Endometrial microvascular endothelial cells (primary cell): ENCODE measurements at regions not wholly inside any gene's neighbourhood (a gene's known extent, or its start where the extent isn't known, plus 50 kb on each side); places are given as distances from the start of the nearest gene placed in this dataset.

ENCODE experiments used
- in situ Hi-C: cut with HindIII; loops from 2 replicates; pipeline ENCODE4 v1.10.0; 2017; ENCODE audit warnings: low sequenced_read_pairs, low pct_unique_long_range_greater_than_20kb; ENCODE audit errors: inconsistent ontology term

DNA sequence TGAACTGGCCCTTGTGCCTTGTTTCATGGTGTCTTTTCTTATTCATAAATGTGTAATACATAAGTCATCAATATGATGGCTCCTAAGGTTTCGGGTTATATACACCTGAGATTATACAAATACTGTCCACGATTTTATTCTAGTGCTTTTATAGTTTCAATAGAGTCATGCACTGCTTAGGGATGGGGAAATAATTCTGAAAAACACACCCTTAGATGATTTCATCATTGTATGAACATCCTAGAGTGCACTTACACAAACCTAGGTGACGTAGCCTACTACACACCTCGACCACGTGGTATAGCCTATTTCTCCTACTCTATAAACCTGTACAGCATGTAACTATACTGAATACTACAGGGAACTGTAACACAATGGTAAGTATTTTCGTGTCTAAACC, 988.8 kb upstream of the NR2F2 start:
- in situ Hi-C loops = no loop called here

DNA sequence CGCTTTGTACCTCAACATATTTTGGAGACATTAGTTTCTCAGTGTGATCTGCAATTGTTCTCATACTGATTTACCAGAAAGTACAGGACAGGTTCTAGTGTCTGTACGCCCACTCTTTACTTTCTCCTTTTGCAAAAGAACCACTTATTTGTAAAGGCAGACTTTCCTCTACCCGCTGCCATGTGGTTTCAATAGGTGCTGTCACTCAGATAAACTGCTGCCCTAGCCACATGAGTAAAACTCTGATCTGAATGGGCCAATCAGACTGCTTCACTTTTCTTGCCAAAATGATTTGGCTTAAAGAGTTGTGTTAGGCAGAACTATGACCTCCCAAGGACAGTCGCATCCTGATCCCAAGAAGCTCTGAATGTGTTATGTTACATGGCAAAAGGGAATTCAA, 984.6 kb upstream of the NR2F2 start:
- in situ Hi-C loops = no loop called here

DNA sequence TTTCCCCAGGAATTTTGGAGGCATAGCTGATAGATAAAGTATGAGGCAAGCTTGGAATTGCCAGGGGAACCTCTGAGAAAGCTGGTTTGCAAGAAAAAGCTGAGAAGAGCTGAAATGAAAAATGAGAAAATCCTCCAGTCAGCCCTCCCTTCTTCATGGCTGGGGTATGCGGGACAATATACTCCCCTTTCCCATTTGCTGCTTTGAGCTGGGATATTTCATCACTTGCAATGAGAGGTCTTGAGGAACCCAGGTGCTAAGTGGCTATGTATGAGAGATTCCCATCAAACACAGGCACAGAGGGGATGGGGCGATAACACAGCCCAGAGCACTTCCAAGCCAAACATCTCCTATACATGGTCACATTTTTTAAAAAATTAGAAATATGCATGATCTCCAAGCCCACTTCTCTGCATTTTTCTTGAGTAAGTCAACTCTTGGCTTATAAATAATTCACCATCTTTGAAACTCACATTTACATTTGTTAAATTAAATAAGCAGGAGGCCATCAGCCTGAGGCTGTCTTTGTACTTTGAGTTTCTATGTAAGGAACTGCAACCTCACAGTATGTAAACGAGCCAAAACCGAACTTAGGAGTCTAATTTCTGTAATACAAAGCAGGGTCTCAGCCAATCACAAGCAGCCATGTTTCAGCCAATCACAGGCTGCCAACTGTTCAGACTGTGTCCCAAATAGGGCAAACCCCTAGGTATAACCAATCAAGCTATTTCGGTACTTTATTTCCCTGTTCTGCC, 983.6 kb upstream of the NR2F2 start:
- in situ Hi-C loops = no loop called here

DNA sequence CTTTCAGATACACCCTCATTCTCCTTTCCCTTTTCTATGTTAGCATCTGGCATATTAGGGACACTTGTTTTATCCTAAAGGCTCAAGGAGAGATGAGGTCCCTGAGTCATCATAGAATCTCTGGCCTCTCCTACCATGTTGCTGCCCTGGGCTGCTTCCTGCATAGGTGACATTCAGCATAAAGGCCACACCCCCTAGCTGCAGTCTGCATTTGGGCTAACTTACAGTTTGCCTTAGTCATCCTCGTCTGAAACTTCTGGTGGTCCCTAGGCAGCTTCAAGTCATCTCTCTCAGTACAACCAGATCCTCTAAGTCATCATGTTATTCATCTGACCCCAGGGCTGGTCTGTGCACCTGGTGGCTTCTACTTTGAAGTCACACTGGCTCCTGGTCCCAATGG, 982.7 kb upstream of the NR2F2 start:
- in situ Hi-C loops = no loop called here

DNA sequence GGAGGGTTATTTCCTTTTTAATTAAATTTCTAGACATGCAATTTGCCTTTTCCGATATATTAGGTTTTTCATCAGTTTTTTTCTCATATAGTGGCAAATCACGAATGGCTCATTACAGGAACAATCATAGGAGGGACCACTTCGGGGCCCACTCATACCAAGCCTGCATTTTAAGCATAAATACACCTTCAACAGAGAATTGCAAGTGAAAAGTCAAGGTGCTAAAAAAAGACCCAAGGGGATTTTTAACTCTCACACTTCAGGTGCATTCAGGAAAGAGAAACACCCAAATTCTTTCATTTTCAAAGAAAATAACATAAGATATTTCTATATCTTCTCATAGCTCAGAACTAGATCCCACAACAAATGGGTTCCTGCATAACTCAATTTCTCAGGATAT, 979.6 kb upstream of the NR2F2 start:
- in situ Hi-C loops = no loop called here

DNA sequence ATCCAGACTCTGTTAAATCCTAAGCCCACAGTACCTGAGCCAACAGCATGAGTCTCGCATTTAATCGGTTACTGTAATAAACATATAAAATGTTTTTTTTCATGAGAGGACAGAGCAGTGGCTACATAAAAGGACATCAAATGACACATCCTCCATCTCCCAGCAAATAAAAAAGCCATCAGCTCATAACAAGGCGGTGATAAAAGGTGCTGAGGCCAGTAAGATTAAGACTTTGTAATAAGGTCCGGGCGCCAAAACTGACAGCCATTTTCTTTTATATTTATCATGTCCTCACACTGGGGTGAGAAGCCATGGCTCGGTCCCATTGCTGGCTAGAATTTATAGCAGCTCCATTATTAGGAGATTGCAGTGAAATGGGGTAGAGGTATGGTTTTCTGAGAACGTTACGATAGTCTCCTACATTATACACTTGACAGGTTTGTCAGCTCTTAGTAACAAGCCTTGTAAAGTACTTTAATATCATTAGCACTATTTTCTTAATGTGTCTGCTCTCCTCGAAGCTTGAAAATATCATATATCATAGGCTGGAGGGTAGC, 977.8 kb upstream of the NR2F2 start:
- in situ Hi-C loops = no loop called here

DNA sequence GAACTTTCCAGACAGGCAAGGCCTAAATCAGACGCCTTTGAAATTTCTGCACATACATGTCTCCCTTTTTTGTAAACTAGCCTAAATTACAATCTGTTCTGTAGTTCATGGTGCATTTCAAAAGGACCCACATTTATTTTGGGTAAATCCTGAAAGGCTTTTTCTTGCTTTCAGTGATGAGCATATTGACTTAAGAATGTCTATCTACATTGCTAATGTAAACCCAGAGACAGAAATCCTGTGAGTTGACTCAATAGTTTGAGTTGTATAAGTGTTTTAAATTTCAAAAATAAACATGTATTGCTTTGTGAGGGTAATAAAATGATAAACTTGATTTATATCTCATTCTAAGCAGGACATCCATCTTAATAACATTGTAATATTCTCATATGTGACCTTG, 977.0 kb upstream of the NR2F2 start:
- in situ Hi-C loops = no loop called here

DNA sequence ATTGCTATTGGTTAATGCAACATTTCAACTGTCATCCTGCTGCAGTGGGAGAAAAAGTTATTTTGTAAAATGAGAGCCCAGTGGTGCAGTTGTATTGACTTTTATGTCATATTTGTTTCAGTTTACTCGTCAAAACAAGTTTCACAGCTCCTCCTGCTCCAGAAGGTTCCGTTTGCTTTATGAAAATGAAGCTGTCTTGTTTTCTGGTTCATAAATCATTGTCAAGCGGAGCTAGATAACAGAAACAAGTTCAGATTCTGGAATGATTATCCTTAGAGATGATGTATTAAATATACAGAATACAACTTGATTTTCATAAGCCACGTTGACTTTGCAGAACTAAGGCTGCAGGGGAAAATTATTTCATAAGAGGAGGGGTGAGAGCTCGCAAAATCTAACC, 970.5 kb upstream of the NR2F2 start:
- in situ Hi-C loops = no loop called here

DNA sequence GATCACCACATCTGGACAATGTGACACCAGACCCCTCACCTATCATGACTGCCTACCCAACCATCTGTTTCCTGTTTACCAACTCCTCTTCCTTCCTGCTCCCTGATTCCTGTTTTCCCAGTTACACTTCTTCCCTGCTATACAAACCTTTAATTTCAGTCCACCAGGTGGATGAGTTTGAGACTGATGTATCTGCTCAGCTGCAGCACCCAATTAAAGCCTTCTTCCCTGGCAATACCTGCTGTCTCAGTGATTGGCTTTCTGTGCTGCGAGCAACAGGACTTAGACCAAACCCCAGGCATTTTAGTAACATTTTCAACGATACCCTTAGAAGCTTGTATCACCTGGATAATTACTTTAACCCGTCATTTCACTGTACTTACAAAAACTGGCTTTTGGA, 968.2 kb upstream of the NR2F2 start:
- in situ Hi-C loops = no loop called here

DNA sequence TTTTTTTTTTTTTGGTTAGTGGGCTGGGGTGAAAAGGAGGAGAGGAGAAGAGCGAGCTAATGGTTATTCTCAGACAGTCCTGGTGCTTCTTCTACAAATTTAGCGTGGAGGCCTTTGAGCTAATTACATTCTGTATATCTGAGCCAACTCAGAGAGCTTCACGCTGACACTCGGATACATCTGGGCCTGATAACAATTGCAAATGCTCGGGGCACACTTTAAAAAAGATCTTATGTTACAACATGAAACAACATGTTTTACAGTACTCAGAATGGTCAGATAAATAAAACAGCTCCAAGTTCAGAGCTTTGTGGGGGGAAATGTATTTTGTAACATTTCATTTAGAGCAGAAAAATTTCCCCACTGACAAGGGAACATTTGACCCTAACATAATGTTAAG, 966.9 kb upstream of the NR2F2 start:
- in situ Hi-C loops = no loop called here

DNA sequence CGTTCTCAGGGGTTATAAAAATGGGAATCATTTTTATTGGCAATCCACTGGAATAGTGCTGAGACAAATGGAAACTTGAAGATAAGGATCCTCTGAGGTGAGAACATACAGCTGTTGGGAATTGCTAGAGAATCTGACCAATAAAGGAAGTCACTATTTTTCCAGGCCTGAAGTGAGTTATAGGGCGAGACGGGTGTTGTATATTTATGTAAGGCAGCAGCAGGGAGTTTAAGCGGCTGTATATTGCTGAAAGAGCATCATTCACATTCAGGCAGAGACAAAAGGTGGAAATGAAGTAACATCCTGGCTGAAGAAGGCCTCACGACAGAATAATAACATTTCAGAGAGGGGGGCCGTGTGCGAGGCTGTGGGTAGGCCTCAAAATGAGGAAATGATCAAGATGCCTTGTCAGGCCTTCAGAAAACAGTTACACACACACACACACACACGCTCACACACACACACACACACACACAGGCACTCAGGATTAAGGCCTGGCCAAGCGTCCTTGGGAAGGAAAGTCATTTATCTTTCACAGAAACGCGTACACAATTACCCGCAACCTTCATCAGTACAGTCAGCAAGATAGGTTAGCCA, 964.9 kb upstream of the NR2F2 start:
- in situ Hi-C loops = no loop called here

DNA sequence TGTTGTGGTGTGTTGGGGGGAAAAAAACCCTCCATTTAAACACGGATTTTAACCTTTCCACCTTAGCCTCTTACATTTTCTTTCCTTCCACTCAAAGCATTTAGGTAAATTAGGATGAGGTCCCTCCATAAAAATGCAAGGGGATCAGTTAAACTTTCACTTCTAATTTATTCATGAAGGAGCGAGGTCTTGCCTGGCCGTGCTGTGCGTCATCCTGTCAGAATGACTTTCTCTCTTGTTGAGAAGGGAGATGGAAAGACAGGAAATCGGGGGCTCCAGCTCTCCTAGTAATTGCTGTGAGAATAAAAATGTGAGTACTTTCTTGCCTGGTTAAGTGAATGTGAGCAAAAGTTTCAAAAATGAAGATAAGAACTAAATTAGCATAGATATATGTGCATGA, 962.3 kb upstream of the NR2F2 start:
- in situ Hi-C loops = no loop called here

DNA sequence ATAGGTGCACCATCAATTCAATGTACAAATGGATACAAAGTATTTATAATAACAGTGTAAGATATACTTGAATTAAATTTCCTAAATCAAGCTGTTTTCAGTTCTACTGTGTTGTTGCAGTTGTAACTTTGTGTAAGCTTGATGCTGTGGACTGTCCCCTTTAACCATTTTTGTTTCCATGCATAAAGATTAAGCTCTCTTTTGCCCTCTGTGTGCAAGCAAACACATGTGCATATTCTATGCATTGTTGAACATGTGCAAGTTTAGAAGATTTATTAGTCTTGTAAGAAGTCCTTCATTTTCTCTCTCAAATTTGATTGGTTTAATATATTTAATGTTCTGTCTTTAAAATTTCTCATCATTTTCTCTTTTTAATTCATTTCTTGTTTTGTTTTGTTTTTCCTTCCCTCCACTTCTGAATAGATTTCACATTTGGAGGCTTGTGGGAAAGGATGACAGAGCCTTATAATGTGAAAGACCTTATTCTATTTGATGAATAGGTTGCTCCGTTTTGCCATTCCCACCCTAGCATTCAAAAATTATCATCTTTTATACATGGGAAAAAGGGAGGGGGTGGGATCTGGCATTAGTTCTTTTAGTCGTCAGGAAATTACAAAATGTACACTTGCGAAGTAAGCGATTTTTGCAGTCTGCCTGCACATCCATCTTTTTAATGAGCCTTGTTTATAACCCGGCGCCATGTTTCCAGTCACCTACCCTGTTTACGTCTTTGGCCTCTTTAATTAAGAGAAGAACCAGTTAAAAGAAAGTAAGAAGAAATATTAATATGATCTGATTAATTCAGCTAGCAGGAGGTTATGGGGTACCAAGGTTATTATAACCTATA, 961.5 kb upstream of the NR2F2 start:
- in situ Hi-C loops = no loop called here

DNA sequence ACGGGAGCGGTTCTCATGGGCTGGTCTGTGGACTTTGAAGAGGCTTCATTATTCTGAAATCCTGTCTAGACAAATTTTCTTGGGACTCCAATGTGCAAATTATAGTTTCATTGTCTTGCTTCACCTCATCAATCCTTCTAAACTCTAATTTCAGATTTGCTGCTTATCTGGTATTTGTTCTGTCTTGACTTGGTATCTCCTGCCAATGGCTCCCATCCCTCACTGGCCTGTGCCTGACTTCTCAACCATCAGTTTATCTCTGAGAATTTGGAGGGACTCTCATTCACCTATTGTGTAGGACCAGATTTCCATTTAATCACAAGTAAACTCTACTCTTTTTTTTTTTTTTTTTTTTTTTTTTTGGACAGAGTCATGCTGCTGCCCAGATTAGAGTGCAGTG, 960.2 kb upstream of the NR2F2 start:
- in situ Hi-C loops = no loop called here

DNA sequence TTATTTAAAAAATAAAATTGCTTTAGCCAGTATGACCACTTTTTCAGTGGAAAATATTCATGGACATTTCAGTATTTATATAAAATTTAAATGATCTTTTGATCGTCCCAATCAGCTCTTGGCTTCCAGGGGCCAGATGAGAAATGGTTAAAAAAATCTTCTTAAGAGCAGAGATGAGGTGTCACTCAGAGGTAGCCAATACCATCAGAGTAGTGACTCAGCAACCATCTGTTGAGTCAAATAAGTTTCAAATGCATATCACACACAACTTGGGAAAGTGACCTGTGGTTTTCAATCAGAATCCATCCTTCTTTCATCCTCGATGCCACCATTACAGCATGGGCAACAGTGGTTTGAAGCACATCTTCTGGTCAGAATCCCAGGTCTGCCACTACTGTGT, 958.8 kb upstream of the NR2F2 start:
- in situ Hi-C loops = no loop called here

DNA sequence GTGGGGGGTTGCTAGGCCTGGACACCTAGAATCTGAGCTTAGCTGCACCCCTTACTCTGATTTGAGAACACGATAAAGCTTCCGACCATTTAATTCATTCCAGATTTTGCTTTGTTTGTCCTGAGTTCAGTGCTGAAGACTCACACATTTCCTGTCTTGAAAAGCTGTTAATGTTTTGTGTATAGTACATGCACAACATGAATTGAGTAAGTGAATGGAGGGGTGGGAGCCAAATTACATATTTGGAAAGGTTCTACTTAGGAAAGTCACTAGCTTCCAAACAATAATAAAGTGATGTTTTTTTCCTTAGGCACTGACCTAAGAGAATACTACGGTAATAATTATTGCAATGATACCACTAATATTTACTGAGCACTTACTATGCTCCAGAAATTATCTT, 955.2 kb upstream of the NR2F2 start:
- in situ Hi-C loops = no loop called here

DNA sequence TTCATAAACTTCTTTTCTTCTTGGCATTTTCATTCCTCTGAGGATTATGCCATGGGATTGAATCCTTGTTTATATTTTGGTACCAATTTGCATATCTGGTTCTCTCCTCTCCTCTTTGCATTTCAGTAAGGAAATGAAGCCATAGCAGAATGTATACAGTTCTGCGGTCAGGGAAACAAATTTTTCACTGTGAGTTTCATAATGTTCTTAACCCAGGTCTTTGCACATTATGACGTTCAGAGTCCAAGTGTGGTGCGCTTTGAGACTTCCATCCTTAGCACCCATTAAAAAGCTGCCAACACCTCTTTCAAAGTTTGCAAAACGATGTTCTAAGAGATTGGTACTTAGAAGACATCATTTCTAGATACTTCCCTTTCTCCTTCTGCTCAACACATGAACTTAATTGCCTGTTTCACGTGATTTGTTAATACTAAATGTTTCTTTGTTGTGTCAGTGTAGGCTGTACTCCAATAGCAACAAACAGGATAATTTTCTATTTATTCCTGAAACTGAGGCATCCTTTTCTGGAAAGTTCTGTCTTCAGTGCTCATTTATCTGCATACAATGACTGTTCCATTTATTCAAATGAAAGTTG, 953.1 kb upstream of the NR2F2 start:
- in situ Hi-C loops = no loop called here

DNA sequence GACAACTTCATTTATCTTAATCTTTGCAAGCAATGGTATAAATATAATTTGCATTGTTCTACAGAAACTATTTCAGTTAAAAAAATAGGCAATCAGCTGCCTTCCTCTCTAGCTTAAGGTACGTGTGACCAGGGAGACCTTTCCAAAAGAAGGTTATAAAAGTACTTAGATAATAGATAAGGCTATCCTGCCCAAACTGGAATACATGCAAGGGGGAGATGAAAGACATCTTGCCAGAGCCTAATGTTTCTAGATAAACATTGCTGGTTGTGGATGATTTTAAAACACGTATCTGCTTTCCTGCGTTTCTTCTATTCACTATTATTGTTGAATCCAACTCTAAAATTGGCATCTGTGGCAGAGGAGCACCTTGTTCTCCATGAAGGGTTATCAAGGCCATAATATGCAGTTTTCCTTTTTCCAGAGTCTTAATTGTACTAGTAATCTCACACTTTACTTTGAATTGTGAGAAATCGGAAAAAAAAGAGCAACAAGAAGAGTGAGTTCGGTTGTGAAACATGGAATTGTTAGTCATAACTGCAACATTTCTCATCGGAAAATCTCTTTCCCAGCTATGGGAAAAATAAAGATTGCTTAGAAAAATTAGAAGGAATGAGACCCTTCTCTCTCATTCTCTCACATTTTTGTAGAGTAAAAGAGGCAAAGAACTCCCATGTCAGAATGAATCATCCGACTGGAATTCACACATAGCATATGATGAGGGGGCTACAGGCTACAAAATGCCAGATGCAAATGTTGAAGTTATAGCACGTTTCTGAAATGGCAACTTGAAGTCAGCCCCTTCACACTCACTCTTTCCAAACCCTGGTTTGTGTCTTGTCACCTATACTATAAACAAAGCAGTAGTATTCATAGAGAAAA, 936.1 kb upstream of the NR2F2 start:
- in situ Hi-C loops = no loop called here

DNA sequence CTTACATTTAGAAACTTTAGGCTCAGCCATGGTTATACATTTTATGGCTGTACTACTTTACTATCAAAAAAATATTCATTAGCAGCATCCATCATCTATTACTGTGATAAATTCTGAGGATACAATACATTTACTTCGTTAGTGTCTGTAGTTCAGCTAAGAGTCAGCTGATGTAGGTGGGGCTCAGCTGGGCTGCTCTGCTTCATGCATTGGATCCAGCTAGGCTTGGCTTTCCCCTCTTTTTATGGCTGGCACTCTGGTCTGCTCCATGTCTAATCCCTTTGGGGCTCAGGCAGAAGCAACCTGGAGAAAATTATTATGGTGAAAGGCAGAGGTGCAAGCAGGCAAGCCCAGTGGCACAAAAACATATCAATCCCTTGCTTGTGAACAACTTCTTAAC, 930.1 kb upstream of the NR2F2 start:
- in situ Hi-C loops = no loop called here
